Pulmonary artery endothelial cell (primary cell): ENCODE measurements at regions not wholly inside any gene's neighbourhood (a gene's known extent, or its start where the extent isn't known, plus 50 kb on each side); places are given as distances from the start of the nearest gene placed in this dataset.

ENCODE experiments used
- DNase-seq: peaks from one replicate; pipeline ENCODE4 v3.0.0-alpha.2; 2011; ENCODE audit warnings: low read depth, low spot score

- no peak for DNase-seq
Observed at GRCh38 chr16:72517154-72517553, 345.2 kb upstream of the PMFBP1 start.

GRCh38 chr16:72511171-72511570 lies 339.2 kb upstream of the PMFBP1 start:
- no peak for DNase-seq

- DNase-seq = no peak
Observed at GRCh38 chr16:72508191-72508590, 336.2 kb upstream of the PMFBP1 start.

- DNase-seq = no peak
Observed at GRCh38 chr16:72502594-72503005, 330.6 kb upstream of the PMFBP1 start.

- peak; percentile 49 for DNase-seq
Observed at GRCh38 chr16:72501739-72502593, 330.0 kb upstream of the PMFBP1 start.

GRCh38 chr16:72500545-72500944 lies 328.6 kb upstream of the PMFBP1 start:
- DNase-seq = no peak

GRCh38 chr16:72493716-72494415 lies 321.9 kb upstream of the PMFBP1 start:
- DNase-seq = no peak

- DNase-seq = no peak
Observed at GRCh38 chr16:72487283-72487682, 315.3 kb upstream of the PMFBP1 start.

GRCh38 chr16:72482695-72483094 lies 310.7 kb upstream of the PMFBP1 start:
- no peak for DNase-seq

GRCh38 chr16:72481419-72481818 lies 309.5 kb upstream of the PMFBP1 start:
- peak; percentile 53 for DNase-seq

- DNase-seq = no peak
Observed at GRCh38 chr16:72480911-72481310, 309.0 kb upstream of the PMFBP1 start.

GRCh38 chr16:72475688-72476087 lies 303.7 kb upstream of the PMFBP1 start:
- no peak for DNase-seq

GRCh38 chr16:72474501-72475123 lies 302.7 kb upstream of the PMFBP1 start:
- no peak for DNase-seq

GRCh38 chr16:72473631-72474030 lies 301.7 kb upstream of the PMFBP1 start:
- no peak for DNase-seq

GRCh38 chr16:72471317-72471924 lies 299.5 kb upstream of the PMFBP1 start:
- DNase-seq = no peak

- DNase-seq = no peak
Observed at GRCh38 chr16:72470541-72470940, 298.6 kb upstream of the PMFBP1 start.

GRCh38 chr16:72469932-72470331 lies 298.0 kb upstream of the PMFBP1 start:
- DNase-seq = no peak

GRCh38 chr16:72468582-72468981 lies 296.6 kb upstream of the PMFBP1 start:
- no peak for DNase-seq

GRCh38 chr16:72467157-72467759 lies 295.3 kb upstream of the PMFBP1 start:
- peak; percentile 26 for DNase-seq

- no peak for DNase-seq
Observed at GRCh38 chr16:72464597-72465368, 292.8 kb upstream of the PMFBP1 start.

- no peak for DNase-seq
Observed at GRCh38 chr16:72464052-72464451, 292.1 kb upstream of the PMFBP1 start.
